Liver (tissue), 3 donors: ENCODE measurements at regions not wholly inside any gene's neighbourhood (a gene's known extent, or its start where the extent isn't known, plus 50 kb on each side); places are given as distances from the start of the nearest gene placed in this dataset.

ENCODE experiments used
- ATF3 ChIP-seq: IDR thresholded peaks from 2 replicates; pipeline ENCODE4 v1.6.1; 2016; ENCODE audit warnings: antibody characterized with exemption
- CTCF ChIP-seq: fragments of 150-350 bp; IDR thresholded peaks from 2 replicates; pipeline ENCODE4 v1.5.1; 2017; ENCODE audit warnings: improper control_type of control experiment, low read depth, low read length; ENCODE audit not compliant: missing input control
- MAX ChIP-seq: IDR thresholded peaks from 2 replicates; pipeline ENCODE4 v1.6.1; 2016; ENCODE audit warnings: antibody characterized with exemption
- RAD21 ChIP-seq, 2 donors: IDR thresholded peaks; 2 replicates each; pipeline ENCODE4 v1.6.1; 2016; ENCODE audit warnings: antibody characterized with exemption in 2 of 2, mild to moderate bottlenecking in 2 of 2
- REST ChIP-seq: IDR thresholded peaks from 2 replicates; pipeline ENCODE4 v1.6.1; 2016; ENCODE audit warnings: antibody characterized with exemption, mild to moderate bottlenecking
- SP1 ChIP-seq: IDR thresholded peaks from 2 replicates; pipeline ENCODE4 v1.6.1; 2018; ENCODE audit warnings: antibody characterized with exemption, mild to moderate bottlenecking
- TAF1 ChIP-seq: conservative IDR thresholded peaks from 2 replicates; pipeline ENCODE4 v1.6.1; 2016; ENCODE audit warnings: antibody characterized with exemption, mild to moderate bottlenecking
- YY1 ChIP-seq: IDR thresholded peaks from 2 replicates; pipeline ENCODE4 v1.6.1; 2016; ENCODE audit warnings: antibody characterized with exemption, mild to moderate bottlenecking
- ZBTB33 ChIP-seq: IDR thresholded peaks from 2 replicates; pipeline ENCODE4 v1.6.1; 2016; ENCODE audit warnings: antibody characterized with exemption
- donor health status: healthy.
- donor health status: healthy.

GRCh38 chr3:180119567-180119966 is 82.8 kb upstream of the PEX5L start:
- TF ChIP-seq YY1: no peak
- no peak for TF ChIP-seq RAD21 (IDR thresholded peaks at IDR 0.05)
- no peak for TF ChIP-seq SP1
- TF ChIP-seq CTCF: no peak
- no peak for TF ChIP-seq ATF3
- TF ChIP-seq ZBTB33: no peak
- TF ChIP-seq TAF1: no peak
- TF ChIP-seq REST: no peak
- TF ChIP-seq MAX: no peak
